BE2C (cell line): ENCODE measurements at regions not wholly inside any gene's neighbourhood (a gene's known extent, or its start where the extent isn't known, plus 50 kb on each side); places are given as distances from the start of the nearest gene placed in this dataset.
"Not testable (repeated sequence)": the region's sequence is repeated elsewhere in the genome, so short reads cannot be mapped to it uniquely, and the experiment has no call there.

Experiments
- DNase-seq: peaks from one replicate; pipeline ENCODE4 v3.0.0-alpha.2; 2020
- H3K27me3 ChIP-seq: fragments of 250-450 bp; sonication (Bioruptor Pico); 2 replicates; pipeline ENCODE4 v1.5.1; 2020; ENCODE audit warnings: mild to moderate bottlenecking
- H3K36me3 ChIP-seq: fragments of 250-450 bp; sonication (Bioruptor Pico); 2 replicates; pipeline ENCODE4 v1.5.1; 2020; ENCODE audit warnings: mild to moderate bottlenecking
- H3K4me1 ChIP-seq: fragments of 250-450 bp; sonication (Bioruptor Pico); 2 replicates; pipeline ENCODE4 v1.5.1; 2020
- H3K4me3 ChIP-seq: 2 replicates; pipeline ENCODE4 v1.5.1; 2011; ENCODE audit warnings: low read depth, low read length
- H3K9me3 ChIP-seq: fragments of 250-450 bp; sonication (Bioruptor Pico); 2 replicates; pipeline ENCODE4 v1.5.1; 2020
- CTCF ChIP-seq: IDR thresholded peaks from 2 replicates; pipeline ENCODE4 v1.5.1; 2012; ENCODE audit warnings: mild to moderate bottlenecking, low read depth, low read length

GRCh38 chr10:21134645-21135022, 237.5 kb upstream of the NEBL start:
- Histone ChIP-seq H3K9me3 (no peaks in the 10 kb centered on the region), H3K4me3 (no peak overlapping the region), H3K4me1 (no peaks in the 10 kb centered on the region), H3K27me3 (no peaks in the 10 kb centered on the region), H3K36me3 (no peaks in the 10 kb centered on the region)
- no peak for DNase-seq
- TF ChIP-seq CTCF, result no peak

- no peak for TF ChIP-seq CTCF
- no peaks in the 10 kb centered on the region for H3K9me3 ChIP-seq
- H3K4me1 ChIP-seq, result no peaks in the 10 kb centered on the region
- no peak for DNase-seq
- no peak overlapping the region for H3K4me3 ChIP-seq
- H3K36me3 ChIP-seq, result no peaks in the 10 kb centered on the region
- H3K27me3 ChIP-seq, result no peaks in the 10 kb centered on the region
Measured at GRCh38 chr10:21130683-21131442, 233.8 kb upstream of the NEBL start.

- no peaks in the 10 kb centered on the region for H3K9me3 ChIP-seq
- no peak for DNase-seq
- H3K36me3 ChIP-seq, result no peaks in the 10 kb centered on the region
- H3K4me3 ChIP-seq, result no peak overlapping the region
- no peaks in the 10 kb centered on the region for H3K27me3 ChIP-seq
- no peaks in the 10 kb centered on the region for H3K4me1 ChIP-seq
- no peak for TF ChIP-seq CTCF
Measured at GRCh38 chr10:21130108-21130507, 233.0 kb upstream of the NEBL start.

- no peak for TF ChIP-seq CTCF
- H3K4me3 ChIP-seq, result no peak overlapping the region
- H3K4me1 ChIP-seq, result no peaks in the 10 kb centered on the region
- no peaks in the 10 kb centered on the region for H3K9me3 ChIP-seq
- H3K27me3 ChIP-seq, result no peaks in the 10 kb centered on the region
- H3K36me3 ChIP-seq, result no peaks in the 10 kb centered on the region
- no peak for DNase-seq
Measured at GRCh38 chr10:21125471-21126228, 228.5 kb upstream of the NEBL start.

GRCh38 chr10:21122907-21123306, 225.8 kb upstream of the NEBL start:
- no peak for DNase-seq
- TF ChIP-seq CTCF, result no peak
- H3K4me3 ChIP-seq, result no peak overlapping the region

GRCh38 chr10:21121822-21122221, 224.7 kb upstream of the NEBL start:
- not testable (repeated sequence) for H3K4me1 ChIP-seq, DNase-seq, H3K27me3 ChIP-seq, H3K4me3 ChIP-seq, H3K36me3 ChIP-seq, H3K9me3 ChIP-seq

More at GRCh38 chr10:21122907-21123306, 225.8 kb upstream of the NEBL start:
- H3K27me3 ChIP-seq, result peaks cover 3% of the 10 kb centered on the region; the same call in 1 of the 2 replicates
- no peaks in the 10 kb centered on the region for H3K36me3 ChIP-seq
- no peaks in the 10 kb centered on the region for H3K9me3 ChIP-seq
- no peaks in the 10 kb centered on the region for H3K4me1 ChIP-seq
